Endothelial cell of umbilical vein (primary cell): ENCODE measurements at regions not wholly inside any gene's neighbourhood (a gene's known extent, or its start where the extent isn't known, plus 50 kb on each side); places are given as distances from the start of the nearest gene placed in this dataset.

Source experiments
- BruUV-seq: library from RNA; stranded (reverse); fragments of 400-500 nt; replicated peaks from 2 replicates; lab custom pipeline; 2021; lab: Mats Ljungman, UMichigan
- CTCF ChIA-PET: fragments of 300-600, 350-600 bp; sonication (Branson Sonifier 250); formaldehyde crosslinking; loops from one replicate; lab custom pipeline; 2021; ENCODE audit warnings: antibody characterized with exemption, inconsistent platforms; lab: Charles Lee
- POLR2A ChIA-PET: fragments of 300-600, 350-600 bp; sonication (Branson Sonifier 250); formaldehyde crosslinking; loops from one replicate; lab custom pipeline; 2021; ENCODE audit warnings: antibody characterized with exemption, inconsistent platforms; lab: Charles Lee
- DNase-seq: peaks from one replicate; pipeline ENCODE4 v3.0.0-alpha.2; 2011; ENCODE audit warnings: low read depth, low spot score
- FAIRE-seq: peaks from 2 replicates; lab custom pipeline; 2011; peaks lifted over from hg19 to GRCh38; lab: Jason Lieb, UNC
- H2AFZ ChIP-seq: 2 replicates; pipeline ENCODE4 v1.6.0; 2012; ENCODE audit warnings: low read depth, low read length, control low read depth, inconsistent platforms
- H3K27ac ChIP-seq: 2 replicates; pipeline ENCODE4 v1.5.1; 2011; ENCODE audit warnings: low read depth, mild to moderate bottlenecking, control low read depth, low read length, moderate library complexity; ENCODE audit not compliant: insufficient read depth
- H3K27me3 ChIP-seq, 2 experiments: 2 replicates each; pipeline versions ENCODE4 v1.6.0 to v1.6.1; 2011; ENCODE audit warnings: low read length in 2 of 2, mixed read lengths in 1 of 2; ENCODE audit not compliant: control insufficient read depth in 2 of 2, insufficient read depth in 2 of 2
- H3K36me3 ChIP-seq, 2 experiments: 2 replicates in 1 of 2; 3 replicates in 1 of 2; pipeline ENCODE4 v1.5.1; 2011; ENCODE audit warnings: low read length in 2 of 2, mild to moderate bottlenecking in 1 of 2, moderate library complexity in 1 of 2; ENCODE audit not compliant: control insufficient read depth in 2 of 2, insufficient read depth in 2 of 2; ENCODE audit errors: extremely low read depth in 1 of 2
- H3K4me1 ChIP-seq: 3 replicates; pipeline ENCODE4 v1.5.1; 2011; ENCODE audit warnings: mild to moderate bottlenecking, low read length; ENCODE audit not compliant: control insufficient read depth, insufficient read depth; ENCODE audit errors: extremely low read depth
- H3K4me2 ChIP-seq: 2 replicates; pipeline ENCODE4 v1.6.1; 2011; ENCODE audit warnings: low read length, control low read depth, mixed read lengths; ENCODE audit not compliant: insufficient read depth
- H3K4me3 ChIP-seq, 3 experiments: fragments of 200-600 bp in 1 of 3; sonication (generic), shearing (Covaris generic) in 1 of 3; replicated peaks in 1 of 3; 2 replicates each; pipeline ENCODE4 v1.5.1; 2011 to 2016; ENCODE audit warnings: control low read depth in 3 of 3, low read length in 3 of 3, mild to moderate bottlenecking in 2 of 3, inconsistent platforms in 1 of 3, low read depth in 1 of 3, moderate library complexity in 1 of 3; ENCODE audit not compliant: insufficient read depth in 1 of 3
- H3K79me2 ChIP-seq: 2 replicates; pipeline ENCODE4 v1.6.0; 2012; ENCODE audit warnings: low read length, inconsistent platforms; ENCODE audit not compliant: control insufficient read depth, insufficient read depth
- H3K9ac ChIP-seq: replicated peaks from 2 replicates; pipeline ENCODE3; 2011; ENCODE audit warnings: low read length, control low read depth; ENCODE audit not compliant: insufficient read depth; ENCODE audit errors: extremely low read depth
- H3K9me1 ChIP-seq: replicated peaks from 3 replicates; pipeline ENCODE4 v1.6.0; 2011; ENCODE audit warnings: mild to moderate bottlenecking, low read length; ENCODE audit not compliant: control insufficient read depth, insufficient read depth; ENCODE audit errors: extremely low read depth
- H3K9me3 ChIP-seq: replicated peaks from 2 replicates; pipeline ENCODE4 v1.5.1; 2012; ENCODE audit warnings: low read length, inconsistent platforms; ENCODE audit not compliant: control insufficient read depth, insufficient read depth
- H4K20me1 ChIP-seq: replicated peaks from 2 replicates; pipeline ENCODE3; 2011; ENCODE audit warnings: mild to moderate bottlenecking, low read length; ENCODE audit not compliant: control insufficient read depth, insufficient read depth; ENCODE audit errors: extremely low read depth
- CTCF ChIP-seq, 2 donors: IDR thresholded peaks; 1 replicate in 1 of 2; 2 replicates in 1 of 2; pipeline ENCODE4 v1.5.1; 2011; ENCODE audit warnings: low read length in 2 of 2, mild to moderate bottlenecking in 2 of 2, moderate library complexity in 2 of 2, control low read depth in 1 of 2, inconsistent platforms in 1 of 2, low read depth in 1 of 2; ENCODE audit not compliant: insufficient read depth in 1 of 2; ENCODE audit errors: extremely low read depth in 1 of 2
- EZH2 ChIP-seq: IDR thresholded peaks from 2 replicates; pipeline ENCODE4 v1.6.1; 2012; ENCODE audit warnings: borderline replicate concordance, low read depth, mild to moderate bottlenecking, moderate library complexity, low read length, inconsistent platforms; ENCODE audit not compliant: severe bottlenecking
- FOS ChIP-seq: IDR thresholded peaks from 2 replicates; pipeline ENCODE4 v1.6.1; 2011; ENCODE audit warnings: mild to moderate bottlenecking, low read length, moderate library complexity, borderline replicate concordance; ENCODE audit not compliant: insufficient read depth
- GATA2 ChIP-seq: IDR thresholded peaks from 2 replicates; pipeline ENCODE4 v1.7.0; 2011; ENCODE audit warnings: low read depth, mild to moderate bottlenecking, moderate library complexity, mixed read lengths, low read length; ENCODE audit not compliant: insufficient read length, insufficient read depth
- JUN ChIP-seq: IDR thresholded peaks from 2 replicates; pipeline ENCODE4 v1.6.1; 2011; ENCODE audit warnings: borderline replicate concordance, low read depth; ENCODE audit not compliant: insufficient read length, insufficient read depth
- MAX ChIP-seq: IDR thresholded peaks from 2 replicates; pipeline ENCODE4 v1.6.1; 2011; ENCODE audit not compliant: insufficient read depth, insufficient read length
- MYC ChIP-seq: IDR thresholded peaks from one replicate; pipeline ENCODE4 v1.6.1; 2011; ENCODE audit warnings: mild to moderate bottlenecking, low read depth, low read length
- POLR2A ChIP-seq: IDR thresholded peaks from 2 replicates; pipeline ENCODE4 v1.6.1; 2012; ENCODE audit warnings: low read depth, mild to moderate bottlenecking, control low read depth, low read length
- POLR2AphosphoS5 ChIP-seq: IDR thresholded peaks from 2 replicates; pipeline ENCODE4 v1.6.1; 2012; ENCODE audit warnings: low read depth, mild to moderate bottlenecking, control low read depth, low read length, moderate library complexity; ENCODE audit not compliant: insufficient read depth
- dilution Hi-C: fragments of 300-500 bp; cut with MboI; formaldehyde crosslinking; loops from one replicate; pipeline ENCODE4 v1.15.0; 2019; ENCODE audit warnings: low sequenced_read_pairs; ENCODE audit not compliant: extremely low pct_ligation_motif_present
- intact Hi-C: fragments of 100-400 bp; cut with micrococcal nuclease; formaldehyde crosslinking; loops from one replicate; pipeline ENCODE4 v1.10.0; 2022

GRCh38 chr16:73124097-73124652, 76.2 kb upstream of the ZFHX3 start:
- DNase-seq: no peak

More at GRCh38 chr16:73124097-73124652, 76.2 kb upstream of the ZFHX3 start:
- Histone ChIP-seq H3K4me1 (peaks cover 5% of the 10 kb centered on the region), H3K36me3 (no peaks in the 10 kb centered on the region), H2AFZ (no peak overlapping the region), H3K9ac (no peak overlapping the region), H4K20me1 (no peaks in the 10 kb centered on the region), H3K27me3 (peaks cover 0 to 3% of the 10 kb centered on the region in 2 experiments), H3K79me2 (no peaks in the 10 kb centered on the region), H3K4me2 (no peak overlapping the region), H3K27ac (no peak overlapping the region), H3K4me3 (no peak overlapping the region), H3K9me3 (no peaks in the 10 kb centered on the region), H3K9me1 (no peaks in the 10 kb centered on the region)
- no peak for FAIRE-seq
- BruUV-seq: no TSS peak
- ChIA-PET CTCF (interaction anchor here (0.6 to 1.3 kb wide), 2 partner anchors 10 to 53 kb away, joined by 3 to 4 read pairs; no protein-coding TSS in a partner anchor), POLR2A (no interaction called here)
- TF ChIP-seq POLR2AphosphoS5: no peak
- TF ChIP-seq EZH2: no peak
- TF ChIP-seq POLR2A: no peak
- no peak for TF ChIP-seq CTCF (IDR thresholded peaks at IDR 0.05; ENCODE audit: extremely low read depth in 1 of 2, insufficient read depth in 1 of 2, low read depth in 1 of 2, low read length in 2 of 2)
- no peak for TF ChIP-seq JUN
- TF ChIP-seq GATA2: no peak
- TF ChIP-seq MYC: no peak
- TF ChIP-seq FOS: no peak
- TF ChIP-seq MAX: no peak
- dilution Hi-C loops: no loop called here
- intact Hi-C loops: no loop called here
